ENCODE measurements at regions not wholly inside any gene's neighbourhood (a gene's known extent, or its start where the extent isn't known, plus 50 kb on each side); places are given as distances from the start of the nearest gene placed in this dataset.

DNA sequence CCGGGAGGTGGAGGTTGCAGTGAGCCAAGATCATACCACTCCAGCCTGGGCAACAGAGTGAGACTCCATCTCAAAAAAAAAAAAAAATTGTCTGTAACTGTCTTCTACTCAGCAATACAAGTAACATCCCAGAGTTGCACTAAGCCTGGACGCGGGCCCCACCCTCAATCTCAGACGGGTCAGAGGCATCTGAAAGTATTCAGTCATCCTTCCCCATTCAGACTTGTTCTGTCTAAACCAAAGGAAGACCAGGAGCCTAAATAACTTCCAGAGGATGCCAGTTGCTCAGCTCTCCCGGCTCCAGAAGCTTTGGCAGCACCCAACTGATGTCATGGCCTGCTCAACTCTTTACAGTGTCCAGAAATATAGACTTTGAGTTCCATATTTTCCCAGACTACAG, 218.6 kb downstream of the AUH start:
- Mint-ChIP-seq H3K36me3 (ENCODE audit: low read depth) (peaks cover 3% of the 10 kb centered on the region; the same call in 1 of the 3 replicates), H3K27ac (no peak overlapping the region), H3K27me3 (ENCODE audit: insufficient read depth, low read depth, poor library complexity) (peaks cover 7% of the 10 kb centered on the region), H3K4me3 (no peak overlapping the region), H3K4me1 (peaks cover 26% of the 10 kb centered on the region), H3K9me3 (peaks cover 8% of the 10 kb centered on the region; the same call in 2 of the 3 replicates)
- H4K20me1 ChIP-seq (replicated peaks; ENCODE audit: insufficient read depth): no peaks in the 10 kb centered on the region
- peaks cover 3% of the 10 kb centered on the region; the same call in 1 of the 2 replicates for H3K4me1 ChIP-seq (ENCODE audit: insufficient read depth)
- no peak for DNase-seq (ENCODE audit: low spot score)
- H2AFZ ChIP-seq: no peak overlapping the region
- no peaks in the 10 kb centered on the region for H3K9me2 ChIP-seq (ENCODE audit: insufficient read depth)
- ATAC-seq: no peak
- H3K79me2 ChIP-seq (replicated peaks; ENCODE audit: insufficient read depth): no peaks in the 10 kb centered on the region
- TF ChIP-seq STAT1 (IDR thresholded peaks at IDR 0.05; ENCODE audit: unreplicated experiment) (no peak), POLR2AphosphoS5 (IDR thresholded peaks at IDR 0.05; ENCODE audit: low read depth) (no peak), EZH2 (IDR thresholded peaks at IDR 0.05; ENCODE audit: low read depth, unreplicated experiment) (no peak), ZNF114 (CRISPR knock-in tag; IDR thresholded peaks at IDR 0.05) (no peak)
- TF ChIP-seq, protein P1, sequence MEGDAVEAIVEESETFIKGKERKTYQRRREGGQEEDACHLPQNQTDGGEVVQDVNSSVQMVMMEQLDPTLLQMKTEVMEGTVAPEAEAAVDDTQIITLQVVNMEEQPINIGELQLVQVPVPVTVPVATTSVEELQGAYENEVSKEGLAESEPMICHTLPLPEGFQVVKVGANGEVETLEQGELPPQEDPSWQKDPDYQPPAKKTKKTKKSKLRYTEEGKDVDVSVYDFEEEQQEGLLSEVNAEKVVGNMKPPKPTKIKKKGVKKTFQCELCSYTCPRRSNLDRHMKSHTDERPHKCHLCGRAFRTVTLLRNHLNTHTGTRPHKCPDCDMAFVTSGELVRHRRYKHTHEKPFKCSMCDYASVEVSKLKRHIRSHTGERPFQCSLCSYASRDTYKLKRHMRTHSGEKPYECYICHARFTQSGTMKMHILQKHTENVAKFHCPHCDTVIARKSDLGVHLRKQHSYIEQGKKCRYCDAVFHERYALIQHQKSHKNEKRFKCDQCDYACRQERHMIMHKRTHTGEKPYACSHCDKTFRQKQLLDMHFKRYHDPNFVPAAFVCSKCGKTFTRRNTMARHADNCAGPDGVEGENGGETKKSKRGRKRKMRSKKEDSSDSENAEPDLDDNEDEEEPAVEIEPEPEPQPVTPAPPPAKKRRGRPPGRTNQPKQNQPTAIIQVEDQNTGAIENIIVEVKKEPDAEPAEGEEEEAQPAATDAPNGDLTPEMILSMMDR (conservative IDR thresholded peaks at IDR 0.05; ENCODE audit: low read depth in 2 of 2): no peak
- no peak overlapping the region for H3K4me2 ChIP-seq
- no peak overlapping the region for H3K27ac ChIP-seq (ENCODE audit: low read depth)
- H3K27me3 ChIP-seq (ENCODE audit: insufficient read depth): no peaks in the 10 kb centered on the region
- H3K4me3 ChIP-seq: no peak overlapping the region
- no peaks in the 10 kb centered on the region for H3K36me3 ChIP-seq (ENCODE audit: insufficient read depth)
- H3F3A ChIP-seq (replicated peaks; ENCODE audit: low read depth): no peaks in the 10 kb centered on the region

DNA sequence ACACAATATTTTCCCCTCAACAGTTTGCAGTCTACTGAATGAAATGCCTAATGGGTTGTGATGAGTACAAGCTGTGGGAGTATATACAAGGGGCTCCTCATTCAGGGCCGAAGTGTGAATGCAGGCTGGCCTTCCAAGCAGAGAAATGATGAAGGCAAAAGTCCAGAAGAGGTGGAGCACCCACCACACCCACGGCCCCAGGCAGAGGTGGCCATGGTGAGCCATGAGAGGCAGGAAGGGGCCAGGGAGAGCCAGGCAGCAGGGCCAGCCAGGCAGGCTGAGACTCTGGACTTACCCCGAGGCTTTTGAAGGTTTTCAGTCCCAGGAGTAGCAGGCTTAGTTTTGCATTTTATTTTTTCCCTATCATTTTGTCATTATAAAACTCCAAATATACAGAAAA, 218.1 kb downstream of the AUH start:
- DNase-seq (ENCODE audit: low spot score): no peak
- no peak overlapping the region for H2AFZ ChIP-seq
- Mint-ChIP-seq H3K4me1 (peaks cover 28% of the 10 kb centered on the region), H3K9me3 (peaks cover 12% of the 10 kb centered on the region), H3K4me3 (no peak overlapping the region), H3K27me3 (ENCODE audit: insufficient read depth, low read depth, poor library complexity) (peaks cover 9% of the 10 kb centered on the region), H3K36me3 (ENCODE audit: low read depth) (peaks cover 8% of the 10 kb centered on the region; the same call in 2 of the 3 replicates), H3K27ac (no peak overlapping the region)
- H3K79me2 ChIP-seq (replicated peaks; ENCODE audit: insufficient read depth): no peaks in the 10 kb centered on the region
- H3K4me3 ChIP-seq: no peak overlapping the region
- no peaks in the 10 kb centered on the region for H3F3A ChIP-seq (replicated peaks; ENCODE audit: low read depth)
- H4K20me1 ChIP-seq (replicated peaks; ENCODE audit: insufficient read depth): no peaks in the 10 kb centered on the region
- no peaks in the 10 kb centered on the region for H3K9me2 ChIP-seq (ENCODE audit: insufficient read depth)
- H3K27me3 ChIP-seq (ENCODE audit: insufficient read depth): no peaks in the 10 kb centered on the region
- no peaks in the 10 kb centered on the region for H3K36me3 ChIP-seq (ENCODE audit: insufficient read depth)
- no peak overlapping the region for H3K4me2 ChIP-seq
- H3K4me1 ChIP-seq (ENCODE audit: insufficient read depth): peaks cover 8% of the 10 kb centered on the region; the same call in 1 of the 2 replicates
- H3K27ac ChIP-seq (ENCODE audit: low read depth): no peak overlapping the region
- no peak for ATAC-seq
- TF ChIP-seq, protein P1 (conservative IDR thresholded peaks at IDR 0.05; ENCODE audit: low read depth in 2 of 2): no peak
- TF ChIP-seq EZH2phosphoT487 (IDR thresholded peaks at IDR 0.05; ENCODE audit: unreplicated experiment) (no peak), EZH2 (IDR thresholded peaks at IDR 0.05; ENCODE audit: low read depth, unreplicated experiment) (no peak), CREB1 (CRISPR knock-in tag; IDR thresholded peaks at IDR 0.05; ENCODE audit: low read depth) (no peak), STAT1 (IDR thresholded peaks at IDR 0.05; ENCODE audit: unreplicated experiment) (no peak), ZNF331 (CRISPR knock-in tag; IDR thresholded peaks at IDR 0.05; ENCODE audit: low read depth) (no peak), NANOG (IDR thresholded peaks at IDR 0.05; ENCODE audit: borderline replicate concordance) (no peak), JUNB (IDR thresholded peaks at IDR 0.05; ENCODE audit: unreplicated experiment) (no peak)
- TF ChIP-seq, protein P2, sequence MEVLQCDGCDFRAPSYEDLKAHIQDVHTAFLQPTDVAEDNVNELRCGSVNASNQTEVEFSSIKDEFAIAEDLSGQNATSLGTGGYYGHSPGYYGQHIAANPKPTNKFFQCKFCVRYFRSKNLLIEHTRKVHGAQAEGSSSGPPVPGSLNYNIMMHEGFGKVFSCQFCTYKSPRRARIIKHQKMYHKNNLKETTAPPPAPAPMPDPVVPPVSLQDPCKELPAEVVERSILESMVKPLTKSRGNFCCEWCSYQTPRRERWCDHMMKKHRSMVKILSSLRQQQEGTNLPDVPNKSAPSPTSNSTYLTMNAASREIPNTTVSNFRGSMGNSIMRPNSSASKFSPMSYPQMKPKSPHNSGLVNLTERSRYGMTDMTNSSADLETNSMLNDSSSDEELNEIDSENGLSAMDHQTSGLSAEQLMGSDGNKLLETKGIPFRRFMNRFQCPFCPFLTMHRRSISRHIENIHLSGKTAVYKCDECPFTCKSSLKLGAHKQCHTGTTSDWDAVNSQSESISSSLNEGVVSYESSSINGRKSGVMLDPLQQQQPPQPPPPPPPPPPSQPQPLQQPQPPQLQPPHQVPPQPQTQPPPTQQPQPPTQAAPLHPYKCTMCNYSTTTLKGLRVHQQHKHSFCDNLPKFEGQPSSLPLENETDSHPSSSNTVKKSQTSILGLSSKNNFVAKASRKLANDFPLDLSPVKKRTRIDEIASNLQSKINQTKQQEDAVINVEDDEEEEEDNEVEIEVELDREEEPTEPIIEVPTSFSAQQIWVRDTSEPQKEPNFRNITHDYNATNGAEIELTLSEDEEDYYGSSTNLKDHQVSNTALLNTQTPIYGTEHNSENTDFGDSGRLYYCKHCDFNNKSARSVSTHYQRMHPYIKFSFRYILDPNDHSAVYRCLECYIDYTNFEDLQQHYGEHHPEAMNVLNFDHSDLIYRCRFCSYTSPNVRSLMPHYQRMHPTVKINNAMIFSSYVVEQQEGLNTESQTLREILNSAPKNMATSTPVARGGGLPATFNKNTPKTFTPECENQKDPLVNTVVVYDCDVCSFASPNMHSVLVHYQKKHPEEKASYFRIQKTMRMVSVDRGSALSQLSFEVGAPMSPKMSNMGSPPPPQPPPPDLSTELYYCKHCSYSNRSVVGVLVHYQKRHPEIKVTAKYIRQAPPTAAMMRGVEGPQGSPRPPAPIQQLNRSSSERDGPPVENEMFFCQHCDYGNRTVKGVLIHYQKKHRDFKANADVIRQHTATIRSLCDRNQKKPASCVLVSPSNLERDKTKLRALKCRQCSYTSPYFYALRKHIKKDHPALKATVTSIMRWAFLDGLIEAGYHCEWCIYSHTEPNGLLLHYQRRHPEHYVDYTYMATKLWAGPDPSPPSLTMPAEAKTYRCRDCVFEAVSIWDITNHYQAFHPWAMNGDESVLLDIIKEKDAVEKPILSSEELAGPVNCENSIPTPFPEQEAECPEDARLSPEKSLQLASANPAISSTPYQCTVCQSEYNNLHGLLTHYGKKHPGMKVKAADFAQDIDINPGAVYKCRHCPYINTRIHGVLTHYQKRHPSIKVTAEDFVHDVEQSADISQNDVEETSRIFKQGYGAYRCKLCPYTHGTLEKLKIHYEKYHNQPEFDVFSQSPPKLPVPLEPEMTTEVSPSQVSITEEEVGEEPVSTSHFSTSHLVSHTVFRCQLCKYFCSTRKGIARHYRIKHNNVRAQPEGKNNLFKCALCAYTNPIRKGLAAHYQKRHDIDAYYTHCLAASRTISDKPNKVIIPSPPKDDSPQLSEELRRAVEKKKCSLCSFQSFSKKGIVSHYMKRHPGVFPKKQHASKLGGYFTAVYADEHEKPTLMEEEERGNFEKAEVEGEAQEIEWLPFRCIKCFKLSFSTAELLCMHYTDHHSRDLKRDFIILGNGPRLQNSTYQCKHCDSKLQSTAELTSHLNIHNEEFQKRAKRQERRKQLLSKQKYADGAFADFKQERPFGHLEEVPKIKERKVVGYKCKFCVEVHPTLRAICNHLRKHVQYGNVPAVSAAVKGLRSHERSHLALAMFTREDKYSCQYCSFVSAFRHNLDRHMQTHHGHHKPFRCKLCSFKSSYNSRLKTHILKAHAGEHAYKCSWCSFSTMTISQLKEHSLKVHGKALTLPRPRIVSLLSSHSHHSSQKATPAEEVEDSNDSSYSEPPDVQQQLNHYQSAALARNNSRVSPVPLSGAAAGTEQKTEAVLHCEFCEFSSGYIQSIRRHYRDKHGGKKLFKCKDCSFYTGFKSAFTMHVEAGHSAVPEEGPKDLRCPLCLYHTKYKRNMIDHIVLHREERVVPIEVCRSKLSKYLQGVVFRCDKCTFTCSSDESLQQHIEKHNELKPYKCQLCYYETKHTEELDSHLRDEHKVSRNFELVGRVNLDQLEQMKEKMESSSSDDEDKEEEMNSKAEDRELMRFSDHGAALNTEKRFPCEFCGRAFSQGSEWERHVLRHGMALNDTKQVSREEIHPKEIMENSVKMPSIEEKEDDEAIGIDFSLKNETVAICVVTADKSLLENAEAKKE (CRISPR knock-in tag; IDR thresholded peaks at IDR 0.05): no peak
